ENCODE measurements at regions not wholly inside any gene's neighbourhood (a gene's known extent, or its start where the extent isn't known, plus 50 kb on each side); places are given as distances from the start of the nearest gene placed in this dataset.

DNA sequence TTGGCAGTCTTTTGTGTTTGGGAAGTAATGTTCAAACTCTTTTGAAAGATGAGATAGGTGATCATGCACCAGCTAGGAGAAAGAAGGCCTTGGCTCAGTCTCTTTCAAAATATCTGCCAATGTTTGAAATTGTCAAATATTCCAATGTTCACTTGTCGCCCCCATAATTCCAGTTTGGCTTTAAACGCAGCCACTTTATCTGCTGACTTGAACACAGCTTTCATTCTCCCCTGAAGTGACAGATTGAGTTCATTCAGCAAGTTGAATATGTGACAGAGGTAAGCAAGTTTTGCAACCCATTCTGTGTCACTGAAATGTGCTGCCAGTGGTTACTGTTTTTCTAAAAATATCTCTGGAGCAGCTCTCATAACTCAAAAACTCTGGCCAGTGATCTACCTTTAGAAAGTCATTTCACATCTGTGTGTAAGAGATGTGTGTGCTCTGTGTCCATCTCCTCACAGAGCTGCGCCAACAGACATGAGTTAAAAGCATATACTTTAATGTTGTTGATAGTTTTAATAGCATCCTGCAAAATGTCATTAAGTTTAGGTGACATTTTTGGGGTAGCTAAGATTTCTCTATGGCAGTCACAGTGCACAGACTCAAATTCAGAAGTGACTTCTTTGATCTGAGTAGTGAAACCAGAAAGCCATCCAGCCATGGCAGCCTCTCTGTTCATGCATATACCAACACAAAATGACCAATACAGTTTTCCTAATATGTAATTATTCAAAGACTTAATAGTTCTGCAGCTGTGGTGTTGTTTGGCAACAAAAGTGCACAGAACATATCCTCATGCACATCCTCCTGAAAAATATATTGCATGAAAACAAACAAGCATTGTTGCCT is 614.3 kb upstream of the MIS18BP1 start (continued):
- no peak for TF ChIP-seq SUZ12 (IDR thresholded peaks at IDR 0.05; ENCODE audit: low read length)
- TF ChIP-seq CEBPB (IDR thresholded peaks at IDR 0.05; ENCODE audit: low read depth, low read length): no peak
- no peak for TF ChIP-seq TAF7 (optimal IDR thresholded peaks at IDR 0.05; ENCODE audit: borderline replicate concordance, low read depth, low read length)
- no peak for TF ChIP-seq NANOG (IDR thresholded peaks at IDR 0.05; ENCODE audit: insufficient read depth, low read depth, low read length, poor library complexity, severe bottlenecking)
- TF ChIP-seq RBBP5 (IDR thresholded peaks at IDR 0.05; ENCODE audit: borderline replicate concordance, low read depth, low read length): no peak
- TF ChIP-seq JUND (IDR thresholded peaks at IDR 0.05; ENCODE audit: low read length): no peak
- TF ChIP-seq RFX5 (IDR thresholded peaks at IDR 0.05; ENCODE audit: borderline replicate concordance, low read depth, low read length): no peak

Measured in H1 (cell line).